ENCODE measurements at regions not wholly inside any gene's neighbourhood (a gene's known extent, or its start where the extent isn't known, plus 50 kb on each side); places are given as distances from the start of the nearest gene placed in this dataset.

GRCh38 chr15:27677951-27678350 is 421.2 kb downstream of the OCA2 start:
- TF ChIP-seq EZH2phosphoT487 (IDR thresholded peaks at IDR 0.05; ENCODE audit: borderline replicate concordance, low read length) (no peak), CTCF (IDR thresholded peaks at IDR 0.05; ENCODE audit: low read depth, low read length, poor library complexity, severe bottlenecking) (no peak)
- Histone ChIP-seq H3K4me3 (ENCODE audit: low read length) (no peak overlapping the region), H3K79me2 (ENCODE audit: control insufficient read depth, low read length) (no peaks in the 10 kb centered on the region), H3K27me3 (ENCODE audit: control insufficient read depth, low read length) (no peaks in the 10 kb centered on the region), H4K20me1 (ENCODE audit: control insufficient read depth, insufficient read depth, low read depth, low read length) (no peaks in the 10 kb centered on the region), H3K36me3 (ENCODE audit: control insufficient read depth, low read length) (no peaks in the 10 kb centered on the region), H3K4me2 (ENCODE audit: low read length) (no peak overlapping the region), H3K9me3 (ENCODE audit: control insufficient read depth, insufficient read depth, low read length) (peaks cover 17% of the 10 kb centered on the region; the same call in 1 of the 2 replicates), H3K4me1 (ENCODE audit: control insufficient read depth, low read length) (no peaks in the 10 kb centered on the region), H3F3A (ENCODE audit: control insufficient read depth, insufficient read depth) (no peaks in the 10 kb centered on the region), H3K9me2 (replicated peaks; ENCODE audit: control insufficient read depth, low read length) (no peaks in the 10 kb centered on the region), H3K27ac (ENCODE audit: low read depth, low read length) (no peak overlapping the region)

GRCh38 chr15:27676647-27677046 is 422.5 kb downstream of the OCA2 start:
- no peak overlapping the region for H3K4me2 ChIP-seq (ENCODE audit: low read length)
- no peaks in the 10 kb centered on the region for H3F3A ChIP-seq (ENCODE audit: control insufficient read depth, insufficient read depth)
- H3K4me1 ChIP-seq (ENCODE audit: control insufficient read depth, low read length), result no peaks in the 10 kb centered on the region
- no peaks in the 10 kb centered on the region for H3K9me2 ChIP-seq (replicated peaks; ENCODE audit: control insufficient read depth, low read length)
- H3K9me3 ChIP-seq (ENCODE audit: control insufficient read depth, insufficient read depth, low read length), result peaks cover 21% of the 10 kb centered on the region; the same call in 1 of the 2 replicates
- no peaks in the 10 kb centered on the region for H3K36me3 ChIP-seq (ENCODE audit: control insufficient read depth, low read length)
- H3K79me2 ChIP-seq (ENCODE audit: control insufficient read depth, low read length), result no peaks in the 10 kb centered on the region
- no peak for TF ChIP-seq EZH2phosphoT487 (IDR thresholded peaks at IDR 0.05; ENCODE audit: borderline replicate concordance, low read length)
- no peak for TF ChIP-seq CTCF (IDR thresholded peaks at IDR 0.05; ENCODE audit: low read depth, low read length, poor library complexity, severe bottlenecking)
- H3K27me3 ChIP-seq (ENCODE audit: control insufficient read depth, low read length), result no peaks in the 10 kb centered on the region
- H3K27ac ChIP-seq (ENCODE audit: low read depth, low read length), result no peak overlapping the region
- no peaks in the 10 kb centered on the region for H4K20me1 ChIP-seq (ENCODE audit: control insufficient read depth, insufficient read depth, low read depth, low read length)
- no peak overlapping the region for H3K4me3 ChIP-seq (ENCODE audit: low read length)

- no peak for TF ChIP-seq EZH2phosphoT487 (IDR thresholded peaks at IDR 0.05; ENCODE audit: borderline replicate concordance, low read length)
- no peak for TF ChIP-seq CTCF (IDR thresholded peaks at IDR 0.05; ENCODE audit: low read depth, low read length, poor library complexity, severe bottlenecking)
- Histone ChIP-seq H3F3A (ENCODE audit: control insufficient read depth, insufficient read depth) (no peaks in the 10 kb centered on the region), H3K36me3 (ENCODE audit: control insufficient read depth, low read length) (no peaks in the 10 kb centered on the region), H3K4me1 (ENCODE audit: control insufficient read depth, low read length) (no peaks in the 10 kb centered on the region), H3K27ac (ENCODE audit: low read depth, low read length) (no peak overlapping the region), H3K9me3 (ENCODE audit: control insufficient read depth, insufficient read depth, low read length) (peaks cover 21% of the 10 kb centered on the region; the same call in 1 of the 2 replicates), H3K9me2 (replicated peaks; ENCODE audit: control insufficient read depth, low read length) (no peaks in the 10 kb centered on the region), H3K27me3 (ENCODE audit: control insufficient read depth, low read length) (no peaks in the 10 kb centered on the region), H4K20me1 (ENCODE audit: control insufficient read depth, insufficient read depth, low read depth, low read length) (no peaks in the 10 kb centered on the region), H3K4me2 (ENCODE audit: low read length) (no peak overlapping the region), H3K4me3 (ENCODE audit: low read length) (no peak overlapping the region), H3K79me2 (ENCODE audit: control insufficient read depth, low read length) (no peaks in the 10 kb centered on the region)
Observed at GRCh38 chr15:27675571-27675970, 423.5 kb downstream of the OCA2 start.

Data from DOHH2 (cell line).